ENCODE measurements at regions not wholly inside any gene's neighbourhood (a gene's known extent, or its start where the extent isn't known, plus 50 kb on each side); places are given as distances from the start of the nearest gene placed in this dataset.
"Not testable (repeated sequence)": the region's sequence is repeated elsewhere in the genome, so short reads cannot be mapped to it uniquely, and the experiment has no call there.

GRCh38 chr1:60606921-60607320 is 475.4 kb upstream of the NFIA start:
- TF ChIP-seq SRF (IDR thresholded peaks at IDR 0.05; ENCODE audit: low read depth); CTCF (IDR thresholded peaks at IDR 0.05 in 2 of 3, conservative IDR thresholded peaks at IDR 0.05 in 1 of 3; ENCODE audit: borderline replicate concordance in 1 of 3, insufficient read depth in 1 of 3, low read depth in 2 of 3, low read length in 2 of 3); POLR2AphosphoS5 (IDR thresholded peaks at IDR 0.05; ENCODE audit: low read depth, low read length); SIN3A (IDR thresholded peaks at IDR 0.05; ENCODE audit: low read depth); POLR2A (IDR thresholded peaks at IDR 0.05; ENCODE audit: borderline replicate concordance, extremely low read depth, insufficient read depth, insufficient read length); ZBTB33 (IDR thresholded peaks at IDR 0.05; ENCODE audit: extremely low read depth, insufficient replicate concordance, low read length); JUND (IDR thresholded peaks at IDR 0.05); EZH2 (IDR thresholded peaks at IDR 0.05); EGR1 (IDR thresholded peaks at IDR 0.05; ENCODE audit: low read depth); ATF3 (IDR thresholded peaks at IDR 0.05); YY1 (IDR thresholded peaks at IDR 0.05; ENCODE audit: extremely low read depth, insufficient replicate concordance, low read depth, low read length); SP1 (IDR thresholded peaks at IDR 0.05; ENCODE audit: low read depth): not testable (repeated sequence)

Measured in HCT116 (cell line).